Panc1 (cell line): ENCODE measurements at regions not wholly inside any gene's neighbourhood (a gene's known extent, or its start where the extent isn't known, plus 50 kb on each side); places are given as distances from the start of the nearest gene placed in this dataset.

Experiments
- CTCF ChIP-seq: fragments of 450-650 bp; IDR thresholded peaks from 2 replicates; pipeline ENCODE4 v1.5.1; 2017; ENCODE audit warnings: mild to moderate bottlenecking
- POLR2AphosphoS5 ChIP-seq: IDR thresholded peaks from 2 replicates; pipeline ENCODE4 v1.6.1; 2012; ENCODE audit warnings: mild to moderate bottlenecking, low read depth, low read length, moderate library complexity
- TF ChIP-seq, protein P1 (sequence below), 2 experiments: IDR thresholded peaks; 2 replicates each; pipeline ENCODE4 v1.6.1; 2011 to 2012; ENCODE audit warnings: low read depth in 2 of 2, control low read depth in 1 of 2, low read length in 1 of 2, mild to moderate bottlenecking in 1 of 2, moderate library complexity in 1 of 2; ENCODE audit not compliant: insufficient read depth in 1 of 2

GRCh38 chr12:23084236-23084995 lies 459.4 kb downstream of the ETNK1 start:
- no peak for TF ChIP-seq CTCF
- TF ChIP-seq, protein P1, sequence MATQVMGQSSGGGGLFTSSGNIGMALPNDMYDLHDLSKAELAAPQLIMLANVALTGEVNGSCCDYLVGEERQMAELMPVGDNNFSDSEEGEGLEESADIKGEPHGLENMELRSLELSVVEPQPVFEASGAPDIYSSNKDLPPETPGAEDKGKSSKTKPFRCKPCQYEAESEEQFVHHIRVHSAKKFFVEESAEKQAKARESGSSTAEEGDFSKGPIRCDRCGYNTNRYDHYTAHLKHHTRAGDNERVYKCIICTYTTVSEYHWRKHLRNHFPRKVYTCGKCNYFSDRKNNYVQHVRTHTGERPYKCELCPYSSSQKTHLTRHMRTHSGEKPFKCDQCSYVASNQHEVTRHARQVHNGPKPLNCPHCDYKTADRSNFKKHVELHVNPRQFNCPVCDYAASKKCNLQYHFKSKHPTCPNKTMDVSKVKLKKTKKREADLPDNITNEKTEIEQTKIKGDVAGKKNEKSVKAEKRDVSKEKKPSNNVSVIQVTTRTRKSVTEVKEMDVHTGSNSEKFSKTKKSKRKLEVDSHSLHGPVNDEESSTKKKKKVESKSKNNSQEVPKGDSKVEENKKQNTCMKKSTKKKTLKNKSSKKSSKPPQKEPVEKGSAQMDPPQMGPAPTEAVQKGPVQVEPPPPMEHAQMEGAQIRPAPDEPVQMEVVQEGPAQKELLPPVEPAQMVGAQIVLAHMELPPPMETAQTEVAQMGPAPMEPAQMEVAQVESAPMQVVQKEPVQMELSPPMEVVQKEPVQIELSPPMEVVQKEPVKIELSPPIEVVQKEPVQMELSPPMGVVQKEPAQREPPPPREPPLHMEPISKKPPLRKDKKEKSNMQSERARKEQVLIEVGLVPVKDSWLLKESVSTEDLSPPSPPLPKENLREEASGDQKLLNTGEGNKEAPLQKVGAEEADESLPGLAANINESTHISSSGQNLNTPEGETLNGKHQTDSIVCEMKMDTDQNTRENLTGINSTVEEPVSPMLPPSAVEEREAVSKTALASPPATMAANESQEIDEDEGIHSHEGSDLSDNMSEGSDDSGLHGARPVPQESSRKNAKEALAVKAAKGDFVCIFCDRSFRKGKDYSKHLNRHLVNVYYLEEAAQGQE (IDR thresholded peaks at IDR 0.05; ENCODE audit: insufficient read depth in 1 of 2, low read depth in 2 of 2, low read length in 1 of 2), result no peak
- TF ChIP-seq POLR2AphosphoS5, result no peak
